ENCODE measurements at regions not wholly inside any gene's neighbourhood (a gene's known extent, or its start where the extent isn't known, plus 50 kb on each side); places are given as distances from the start of the nearest gene placed in this dataset.

- TF ChIP-seq, protein P1, sequence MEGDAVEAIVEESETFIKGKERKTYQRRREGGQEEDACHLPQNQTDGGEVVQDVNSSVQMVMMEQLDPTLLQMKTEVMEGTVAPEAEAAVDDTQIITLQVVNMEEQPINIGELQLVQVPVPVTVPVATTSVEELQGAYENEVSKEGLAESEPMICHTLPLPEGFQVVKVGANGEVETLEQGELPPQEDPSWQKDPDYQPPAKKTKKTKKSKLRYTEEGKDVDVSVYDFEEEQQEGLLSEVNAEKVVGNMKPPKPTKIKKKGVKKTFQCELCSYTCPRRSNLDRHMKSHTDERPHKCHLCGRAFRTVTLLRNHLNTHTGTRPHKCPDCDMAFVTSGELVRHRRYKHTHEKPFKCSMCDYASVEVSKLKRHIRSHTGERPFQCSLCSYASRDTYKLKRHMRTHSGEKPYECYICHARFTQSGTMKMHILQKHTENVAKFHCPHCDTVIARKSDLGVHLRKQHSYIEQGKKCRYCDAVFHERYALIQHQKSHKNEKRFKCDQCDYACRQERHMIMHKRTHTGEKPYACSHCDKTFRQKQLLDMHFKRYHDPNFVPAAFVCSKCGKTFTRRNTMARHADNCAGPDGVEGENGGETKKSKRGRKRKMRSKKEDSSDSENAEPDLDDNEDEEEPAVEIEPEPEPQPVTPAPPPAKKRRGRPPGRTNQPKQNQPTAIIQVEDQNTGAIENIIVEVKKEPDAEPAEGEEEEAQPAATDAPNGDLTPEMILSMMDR (IDR thresholded peaks at IDR 0.05 in 2 of 3, conservative IDR thresholded peaks at IDR 0.05 in 1 of 3; ENCODE audit: borderline replicate concordance in 1 of 3, insufficient read depth in 1 of 3, low read depth in 2 of 3, low read length in 2 of 3): no peak
- no peak for TF ChIP-seq EZH2phosphoT487 (IDR thresholded peaks at IDR 0.05; ENCODE audit: borderline replicate concordance)
Observed at GRCh38 chr15:87781959-87782625, 474.4 kb downstream of the NTRK3 start (continued).

DNA sequence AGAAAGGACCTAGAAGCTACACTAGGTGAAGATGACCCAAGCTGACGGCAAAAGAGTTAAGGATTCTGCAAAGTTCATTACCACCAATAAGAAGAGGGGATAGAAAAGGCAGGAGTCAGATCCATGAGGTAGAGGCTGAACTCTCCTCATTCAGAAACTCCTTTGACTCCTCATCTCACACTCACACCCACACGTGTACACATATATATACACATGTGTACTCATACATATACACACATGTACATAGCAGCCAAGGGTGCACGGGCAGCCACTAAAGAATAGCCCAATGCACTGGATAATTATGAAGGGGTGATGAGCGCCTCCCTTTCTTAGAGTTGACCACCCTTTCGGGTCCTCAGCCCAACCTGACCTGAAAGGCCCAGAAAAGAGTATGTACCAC, 476.8 kb downstream of the NTRK3 start:
- intact Hi-C loops (cut with micrococcal nuclease): no loop called here
- ChIA-PET RAD21 (ENCODE audit: low non-redundant PET in 1 of 2, low total read pairs in 2 of 2, uncharacterized antibody in 2 of 2, unreplicated experiment in 2 of 2) (no interaction called here), POLR2A (no interaction called here), CTCF (no interaction called here)
- Histone ChIP-seq H3K27ac (ENCODE audit: low read depth, low read length) (no peak overlapping the region), H3K36me3 (ENCODE audit: control insufficient read depth in 1 of 2, insufficient read depth in 2 of 2, low read length in 2 of 2) (no peaks in the 10 kb centered on the region), H3K79me2 (ENCODE audit: insufficient read depth, low read length) (no peaks in the 10 kb centered on the region), H3K4me2 (ENCODE audit: low read length) (no peak overlapping the region), H3K4me3 (replicated peaks in 1 of 2; ENCODE audit: low read depth in 1 of 2, low read length in 2 of 2) (no peak overlapping the region), H4K20me1 (ENCODE audit: insufficient read depth) (no peaks in the 10 kb centered on the region), H3K9me3 (ENCODE audit: control insufficient read depth in 1 of 2, insufficient read depth in 1 of 2, low read depth in 1 of 2, low read length in 2 of 2) (peaks cover 0 to 10% of the 10 kb centered on the region in 2 experiments; a peak in 2 of 4 replicates), H2AFZ (ENCODE audit: low read depth, low read length, poor library complexity, severe bottlenecking) (no peak overlapping the region), H3K9ac (ENCODE audit: low read length) (no peak overlapping the region), H3K4me1 (ENCODE audit: control insufficient read depth in 1 of 2, insufficient read depth in 2 of 2, low read length in 2 of 2) (no peaks in the 10 kb centered on the region), H3K27me3 (ENCODE audit: insufficient read depth, low read length) (no peaks in the 10 kb centered on the region), H3K9me2 (ENCODE audit: insufficient read depth) (no peaks in the 10 kb centered on the region)
- BruUV-seq (replicated peaks): no TSS peak
- TF ChIP-seq ZFX (IDR thresholded peaks at IDR 0.05): no peak
- TF ChIP-seq, protein P2, sequence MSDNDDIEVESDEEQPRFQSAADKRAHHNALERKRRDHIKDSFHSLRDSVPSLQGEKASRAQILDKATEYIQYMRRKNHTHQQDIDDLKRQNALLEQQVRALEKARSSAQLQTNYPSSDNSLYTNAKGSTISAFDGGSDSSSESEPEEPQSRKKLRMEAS (IDR thresholded peaks at IDR 0.05): no peak
- no peak for TF ChIP-seq FOSL1 (IDR thresholded peaks at IDR 0.05; ENCODE audit: low read depth)
- TF ChIP-seq ZNF274 (IDR thresholded peaks at IDR 0.05; ENCODE audit: low read depth, low read length): no peak
- TF ChIP-seq POLR2AphosphoS5 (IDR thresholded peaks at IDR 0.05; ENCODE audit: low read depth, low read length): no peak
- no peak for TF ChIP-seq SIN3A (IDR thresholded peaks at IDR 0.05; ENCODE audit: low read depth)
- TF ChIP-seq YY1 (IDR thresholded peaks at IDR 0.05; ENCODE audit: extremely low read depth, insufficient replicate concordance, low read depth, low read length): no peak
- TF ChIP-seq EZH2phosphoT487 (IDR thresholded peaks at IDR 0.05; ENCODE audit: borderline replicate concordance): no peak
- no peak for TF ChIP-seq POLR2A (IDR thresholded peaks at IDR 0.05; ENCODE audit: borderline replicate concordance, extremely low read depth, insufficient read depth, insufficient read length)
- TF ChIP-seq, protein P3, sequence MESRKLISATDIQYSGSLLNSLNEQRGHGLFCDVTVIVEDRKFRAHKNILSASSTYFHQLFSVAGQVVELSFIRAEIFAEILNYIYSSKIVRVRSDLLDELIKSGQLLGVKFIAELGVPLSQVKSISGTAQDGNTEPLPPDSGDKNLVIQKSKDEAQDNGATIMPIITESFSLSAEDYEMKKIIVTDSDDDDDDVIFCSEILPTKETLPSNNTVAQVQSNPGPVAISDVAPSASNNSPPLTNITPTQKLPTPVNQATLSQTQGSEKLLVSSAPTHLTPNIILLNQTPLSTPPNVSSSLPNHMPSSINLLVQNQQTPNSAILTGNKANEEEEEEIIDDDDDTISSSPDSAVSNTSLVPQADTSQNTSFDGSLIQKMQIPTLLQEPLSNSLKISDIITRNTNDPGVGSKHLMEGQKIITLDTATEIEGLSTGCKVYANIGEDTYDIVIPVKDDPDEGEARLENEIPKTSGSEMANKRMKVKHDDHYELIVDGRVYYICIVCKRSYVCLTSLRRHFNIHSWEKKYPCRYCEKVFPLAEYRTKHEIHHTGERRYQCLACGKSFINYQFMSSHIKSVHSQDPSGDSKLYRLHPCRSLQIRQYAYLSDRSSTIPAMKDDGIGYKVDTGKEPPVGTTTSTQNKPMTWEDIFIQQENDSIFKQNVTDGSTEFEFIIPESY (IDR thresholded peaks at IDR 0.05; ENCODE audit: extremely low read depth, insufficient replicate concordance, low read length): no peak
- no peak for TF ChIP-seq RAD21 (IDR thresholded peaks at IDR 0.05; ENCODE audit: low read depth)
- no peak for TF ChIP-seq JUND (IDR thresholded peaks at IDR 0.05)
- TF ChIP-seq CEBPB (IDR thresholded peaks at IDR 0.05; ENCODE audit: low read depth): no peak
- TF ChIP-seq ELF1 (IDR thresholded peaks at IDR 0.05; ENCODE audit: borderline replicate concordance, low read depth): no peak
- TF ChIP-seq SP1 (IDR thresholded peaks at IDR 0.05; ENCODE audit: low read depth): no peak
- TF ChIP-seq REST (IDR thresholded peaks at IDR 0.05; ENCODE audit: low read depth): no peak
- ATAC-seq (no peak), DNase-seq (ENCODE audit: low read depth, low spot score) (no peak)
